Tibial artery (tissue), 4 donors: ENCODE measurements at regions not wholly inside any gene's neighbourhood (a gene's known extent, or its start where the extent isn't known, plus 50 kb on each side); places are given as distances from the start of the nearest gene placed in this dataset.

Source experiments
- DNase-seq, 2 donors: peaks; one replicate each; pipeline ENCODE4 v3.0.0-alpha.2; 2019
- H3K27ac ChIP-seq, 2 donors: fragments of 200-600 bp; sonication (generic) in 1 of 2; 1 replicate in 1 of 2; 2 replicates in 1 of 2; pipeline ENCODE4 v1.5.1; 2018 to 2019; ENCODE audit warnings: mild to moderate bottlenecking in 1 of 2
- H3K27me3 ChIP-seq, 2 donors: fragments of 200-600 bp; sonication (generic) in 1 of 2; one replicate each; pipeline versions ENCODE4 v1.5.1 to v1.6.0; 2016 to 2019
- H3K36me3 ChIP-seq, 3 donors: fragments of 200-600 bp; sonication (generic) in 2 of 3; one replicate each; pipeline ENCODE4 v1.5.1; 2016 to 2019; ENCODE audit warnings: mild to moderate bottlenecking in 2 of 3
- H3K4me1 ChIP-seq, 4 donors: fragments of 200-600 bp; sonication (generic) in 2 of 4; 1 replicate in 3 of 4; 2 replicates in 1 of 4; pipeline ENCODE4 v1.5.1; 2016 to 2019
- H3K4me3 ChIP-seq, 2 donors: fragments of 200-600 bp; sonication (generic) in 1 of 2; 1 replicate in 1 of 2; 2 replicates in 1 of 2; pipeline ENCODE4 v1.5.1; 2018 to 2019; ENCODE audit warnings: mild to moderate bottlenecking in 2 of 2
- H3K9me3 ChIP-seq, 3 donors: fragments of 200-600 bp; sonication (generic) in 1 of 3; one replicate each; pipeline ENCODE4 v1.5.1; 2016 to 2019
- CTCF ChIP-seq, 2 experiments: fragments of 200-600 bp in 1 of 2; fragments of 450-650 bp in 1 of 2; IDR thresholded peaks; one replicate each; pipeline ENCODE4 v1.5.1; 2017 to 2019; ENCODE audit warnings: antibody characterized with exemption in 2 of 2, mild to moderate bottlenecking in 1 of 2, moderate library complexity in 1 of 2
- intact Hi-C: fragments of 100-400 bp; cut with DNase I; formaldehyde crosslinking; loops from one replicate; pipeline ENCODE4 v1.15.0; 2023; ENCODE audit warnings: low total_unique reads

- no peak overlapping the region for H3K4me3 ChIP-seq
- DNase-seq = no peak
- intact Hi-C loops = no loop called here
- no peaks in the 10 kb centered on the region for H3K27me3 ChIP-seq
- H3K9me3 ChIP-seq = no peaks in the 10 kb centered on the region
- no peaks in the 10 kb centered on the region for H3K4me1 ChIP-seq
- no peak overlapping the region for H3K27ac ChIP-seq
- no peaks in the 10 kb centered on the region for H3K36me3 ChIP-seq
- TF ChIP-seq CTCF (IDR thresholded peaks at IDR 0.05) = no peak
Measured at GRCh38 chr5:18380729-18381362, 746.6 kb downstream of the TAF11L14 start.

DNA sequence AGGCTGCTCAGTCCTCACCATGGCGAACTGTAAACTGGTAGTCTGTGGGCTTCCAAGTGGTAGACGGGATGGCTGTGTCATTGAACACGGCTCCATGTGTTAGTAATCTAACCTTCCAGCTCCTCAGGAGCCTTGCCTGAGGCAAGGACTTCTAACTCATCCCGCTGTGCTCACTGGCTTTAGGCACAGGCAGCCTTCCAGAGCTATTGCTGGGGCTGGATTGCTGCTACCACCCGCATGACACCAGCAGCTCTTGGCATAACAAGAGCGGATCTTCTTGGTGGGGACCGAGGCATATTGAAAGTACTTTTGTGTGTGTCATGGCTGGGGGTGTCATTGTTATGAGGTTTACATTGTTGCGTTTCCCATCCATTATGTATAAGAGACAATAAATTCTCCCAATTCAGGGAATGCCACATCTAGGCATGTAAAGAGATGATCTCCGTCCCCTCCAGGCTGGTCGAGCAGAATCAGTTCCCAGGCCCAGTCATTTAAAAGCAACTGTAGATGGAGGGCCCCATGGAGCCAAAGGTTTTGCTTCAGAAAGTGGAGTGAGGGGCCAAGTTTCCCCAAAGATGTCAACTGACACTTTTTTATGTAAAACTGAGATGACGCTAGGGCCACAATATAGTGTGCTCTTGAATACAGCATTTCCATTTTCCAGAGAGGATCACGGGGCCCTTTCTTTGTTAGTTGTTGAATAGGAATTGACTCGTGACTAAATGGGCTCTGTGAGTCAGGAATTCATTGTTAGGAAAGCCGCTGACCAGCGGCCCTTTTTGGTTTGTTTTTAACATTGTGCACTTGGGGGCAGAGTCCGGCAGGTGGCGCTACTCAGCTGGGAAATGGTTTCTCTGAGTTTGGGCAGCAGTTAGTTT, 759.5 kb downstream of the TAF11L14 start:
- H3K4me3 ChIP-seq = no peak overlapping the region
- intact Hi-C loops = no loop called here
- no peaks in the 10 kb centered on the region for H3K36me3 ChIP-seq
- H3K9me3 ChIP-seq = no peaks in the 10 kb centered on the region
- DNase-seq = peak in 1 of 2 donors; percentile 27
- TF ChIP-seq CTCF (IDR thresholded peaks at IDR 0.05) = peak; percentile 19 to 50
- H3K27me3 ChIP-seq = peaks cover 0 to 4% of the 10 kb centered on the region in 2 donors
- no peak overlapping the region for H3K27ac ChIP-seq
- no peaks in the 10 kb centered on the region for H3K4me1 ChIP-seq

GRCh38 chr5:18394443-18394804, 760.2 kb downstream of the TAF11L14 start:
- DNase-seq = no peak
- intact Hi-C loops = no loop called here
- no peak for TF ChIP-seq CTCF (IDR thresholded peaks at IDR 0.05)
- Histone ChIP-seq H3K27me3 (peaks cover 0 to 4% of the 10 kb centered on the region in 2 donors), H3K36me3 (no peaks in the 10 kb centered on the region), H3K9me3 (no peaks in the 10 kb centered on the region), H3K27ac (no peak overlapping the region), H3K4me3 (no peak overlapping the region), H3K4me1 (no peaks in the 10 kb centered on the region)

DNA sequence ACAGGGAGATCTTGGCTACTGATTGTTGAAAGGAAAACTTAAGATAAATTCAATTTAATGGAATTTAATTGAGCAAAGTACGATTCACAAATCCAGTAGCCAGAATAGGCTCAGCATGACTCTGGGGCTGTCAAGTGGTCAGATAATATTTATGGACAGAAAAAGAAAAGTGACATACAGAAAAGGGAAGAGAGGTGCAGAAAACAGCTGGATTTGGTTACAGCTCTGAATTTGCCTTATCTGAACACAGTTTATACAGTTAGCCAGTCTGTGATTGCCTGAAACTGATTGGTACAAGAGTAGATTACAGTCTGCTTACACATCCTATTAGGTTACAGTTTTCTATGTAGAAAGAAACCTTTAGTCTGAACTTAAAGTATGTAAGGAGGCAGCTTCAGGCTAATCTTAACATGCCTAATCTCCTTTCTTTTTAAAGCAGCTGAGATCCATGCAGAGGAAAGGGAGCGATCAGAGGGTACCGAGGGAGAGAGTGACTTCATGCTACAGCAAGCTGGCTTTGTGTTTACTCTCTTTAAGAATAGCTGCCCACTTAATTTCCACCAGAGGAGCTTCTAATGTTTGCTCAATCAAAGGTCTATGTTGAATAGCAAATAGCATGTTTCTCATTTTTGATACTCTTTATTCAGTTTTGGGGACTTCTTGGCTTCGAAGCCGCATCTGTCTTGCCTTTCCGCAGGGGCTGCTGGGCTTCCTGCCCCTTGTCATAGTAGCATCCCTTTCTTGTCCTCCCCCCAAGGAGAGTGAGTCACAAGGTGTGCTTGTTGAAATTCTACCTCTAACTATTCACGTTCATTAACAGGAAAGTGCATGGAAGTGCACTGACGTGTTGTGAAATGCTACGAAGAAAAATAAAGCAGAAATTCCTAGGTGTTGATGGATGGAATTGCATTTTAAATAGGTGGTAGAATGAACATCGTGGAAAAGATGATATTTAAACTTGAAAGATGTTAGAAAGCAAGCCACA, 761.2 kb downstream of the TAF11L14 start:
- TF ChIP-seq CTCF (IDR thresholded peaks at IDR 0.05) = no peak
- peaks cover 0 to 4% of the 10 kb centered on the region in 2 donors for H3K27me3 ChIP-seq
- H3K9me3 ChIP-seq = no peaks in the 10 kb centered on the region
- no peaks in the 10 kb centered on the region for H3K36me3 ChIP-seq
- DNase-seq = no peak
- intact Hi-C loops = no loop called here
- H3K4me1 ChIP-seq = no peaks in the 10 kb centered on the region
- no peak overlapping the region for H3K4me3 ChIP-seq
- H3K27ac ChIP-seq = no peak overlapping the region

DNA sequence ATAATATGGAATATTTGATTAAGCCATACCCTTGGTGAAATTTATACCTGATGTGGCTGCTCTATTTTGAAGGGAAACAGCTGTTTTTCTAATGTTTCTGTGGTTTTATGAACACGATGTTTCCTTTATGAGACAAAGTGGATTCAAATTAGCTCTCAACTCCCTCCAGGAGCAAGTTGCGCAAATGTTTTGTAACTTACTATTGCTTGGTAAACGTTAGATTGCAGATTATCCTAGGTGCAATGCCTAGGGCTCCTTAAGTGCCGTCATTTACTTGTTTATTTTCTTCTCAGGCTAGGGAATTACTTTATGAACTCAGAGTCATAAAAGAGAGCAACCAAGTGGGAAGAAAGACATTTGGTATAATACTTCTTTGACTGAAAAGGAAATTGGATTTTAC, 763.1 kb downstream of the TAF11L14 start:
- no peaks in the 10 kb centered on the region for H3K36me3 ChIP-seq
- no peak for DNase-seq
- H3K27me3 ChIP-seq = peaks cover 0 to 4% of the 10 kb centered on the region in 2 donors
- H3K4me3 ChIP-seq = no peak overlapping the region
- H3K9me3 ChIP-seq = no peaks in the 10 kb centered on the region
- H3K4me1 ChIP-seq = no peaks in the 10 kb centered on the region
- intact Hi-C loops = no loop called here
- TF ChIP-seq CTCF (IDR thresholded peaks at IDR 0.05) = no peak
- no peak overlapping the region for H3K27ac ChIP-seq
